ENCODE measurements at regions not wholly inside any gene's neighbourhood (a gene's known extent, or its start where the extent isn't known, plus 50 kb on each side); places are given as distances from the start of the nearest gene placed in this dataset.

DNA sequence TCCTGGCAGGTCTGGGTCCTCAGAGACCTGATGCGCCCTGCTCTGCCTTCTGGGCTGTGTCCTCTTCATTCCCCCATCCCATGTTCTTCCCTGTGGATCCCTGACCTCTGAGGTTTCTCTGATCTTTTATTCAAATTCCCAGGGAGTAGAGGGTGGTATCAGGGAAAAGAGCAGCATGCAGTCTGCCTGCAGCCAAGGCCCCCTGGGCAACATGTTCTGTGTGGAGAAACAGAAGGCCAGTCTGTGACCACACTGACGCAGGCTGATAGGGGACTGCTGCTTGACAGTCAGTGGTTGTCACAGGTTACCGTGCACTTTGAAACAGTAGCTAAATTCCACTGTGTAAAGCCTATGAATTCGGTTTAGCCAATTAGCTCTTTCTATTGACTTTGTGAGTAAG is 156.6 kb upstream of the IRX2 start:
- TF ChIP-seq CTCF (IDR thresholded peaks at IDR 0.05 in 4 of 5, conservative IDR thresholded peaks at IDR 0.05 in 1 of 5) = no peak
- TF ChIP-seq POLR2A (IDR thresholded peaks at IDR 0.05) = no peak
